Adrenal gland (tissue), 5 donors: ENCODE measurements at regions not wholly inside any gene's neighbourhood (a gene's known extent, or its start where the extent isn't known, plus 50 kb on each side); places are given as distances from the start of the nearest gene placed in this dataset.

Experiments
- POLR2A ChIP-seq, 2 donors: fragments of 450-650 bp; IDR thresholded peaks; one replicate each; pipeline ENCODE4 v1.6.1; 2017; ENCODE audit warnings: antibody characterized with exemption in 2 of 2, mild to moderate bottlenecking in 2 of 2, moderate library complexity in 1 of 2
- TF ChIP-seq, protein P1 (sequence below), 6 experiments: fragments of 450-650 bp in 4 of 6; fragments of 200-600 bp in 2 of 6; sonication (generic) in 1 of 6; IDR thresholded peaks; 1 replicate in 5 of 6; 2 replicates in 1 of 6; pipeline versions ENCODE4 v1.5.1 to v1.8.0; 2016 to 2021; ENCODE audit warnings: antibody characterized with exemption in 6 of 6, mild to moderate bottlenecking in 2 of 6, moderate library complexity in 1 of 6
- donor health status: DM: no; HTN: no; CAD: no.

DNA sequence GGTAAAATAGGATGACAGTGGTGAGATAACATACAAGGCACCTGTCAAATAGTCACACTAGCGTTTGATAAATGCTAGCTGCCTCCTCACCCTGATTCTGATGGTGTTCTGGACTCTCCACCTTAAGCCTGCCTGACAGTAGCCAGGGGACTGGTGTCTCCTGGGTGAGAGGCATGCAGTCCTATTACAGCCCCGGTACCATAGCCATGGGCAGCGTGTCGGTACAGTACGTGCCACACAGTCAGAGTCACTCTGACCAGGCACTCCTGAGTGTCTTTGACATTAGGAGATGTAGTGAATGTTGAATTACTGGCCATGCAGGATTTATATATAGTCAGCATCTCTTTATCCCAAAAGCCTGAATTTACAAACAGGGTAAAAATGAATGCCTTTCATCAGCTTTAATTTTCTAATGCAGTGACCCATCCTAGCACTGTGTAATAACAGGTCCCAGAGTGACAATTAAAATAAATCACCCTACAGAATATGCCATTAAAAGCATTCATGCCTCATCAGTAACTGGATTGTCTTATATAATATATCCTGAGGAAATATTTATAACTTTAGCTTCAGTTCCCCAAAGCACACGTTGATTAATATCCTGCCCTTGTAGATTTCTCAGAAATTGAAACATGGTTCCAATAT, 760.3 kb upstream of the SOX11 start:
- TF ChIP-seq, protein P1, sequence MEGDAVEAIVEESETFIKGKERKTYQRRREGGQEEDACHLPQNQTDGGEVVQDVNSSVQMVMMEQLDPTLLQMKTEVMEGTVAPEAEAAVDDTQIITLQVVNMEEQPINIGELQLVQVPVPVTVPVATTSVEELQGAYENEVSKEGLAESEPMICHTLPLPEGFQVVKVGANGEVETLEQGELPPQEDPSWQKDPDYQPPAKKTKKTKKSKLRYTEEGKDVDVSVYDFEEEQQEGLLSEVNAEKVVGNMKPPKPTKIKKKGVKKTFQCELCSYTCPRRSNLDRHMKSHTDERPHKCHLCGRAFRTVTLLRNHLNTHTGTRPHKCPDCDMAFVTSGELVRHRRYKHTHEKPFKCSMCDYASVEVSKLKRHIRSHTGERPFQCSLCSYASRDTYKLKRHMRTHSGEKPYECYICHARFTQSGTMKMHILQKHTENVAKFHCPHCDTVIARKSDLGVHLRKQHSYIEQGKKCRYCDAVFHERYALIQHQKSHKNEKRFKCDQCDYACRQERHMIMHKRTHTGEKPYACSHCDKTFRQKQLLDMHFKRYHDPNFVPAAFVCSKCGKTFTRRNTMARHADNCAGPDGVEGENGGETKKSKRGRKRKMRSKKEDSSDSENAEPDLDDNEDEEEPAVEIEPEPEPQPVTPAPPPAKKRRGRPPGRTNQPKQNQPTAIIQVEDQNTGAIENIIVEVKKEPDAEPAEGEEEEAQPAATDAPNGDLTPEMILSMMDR (IDR thresholded peaks at IDR 0.05), result no peak
- TF ChIP-seq POLR2A (IDR thresholded peaks at IDR 0.05), result no peak
